ENCODE measurements at regions not wholly inside any gene's neighbourhood (a gene's known extent, or its start where the extent isn't known, plus 50 kb on each side); places are given as distances from the start of the nearest gene placed in this dataset.

GRCh38 chr10:10826125-10826524 is 191.5 kb upstream of the CELF2 start:
- no peak for DNase-seq

GRCh38 chr10:10828623-10829022 is 189.0 kb upstream of the CELF2 start:
- no peak for DNase-seq

GRCh38 chr10:10829576-10829975 is 188.1 kb upstream of the CELF2 start:
- DNase-seq: no peak

- no peak for DNase-seq
Measured at GRCh38 chr10:10830293-10830986, 187.2 kb upstream of the CELF2 start.

- no peak for DNase-seq
Measured at GRCh38 chr10:10831085-10831484, 186.6 kb upstream of the CELF2 start.

- DNase-seq: no peak
Measured at GRCh38 chr10:10833955-10834354, 183.7 kb upstream of the CELF2 start.

- DNase-seq: no peak
Measured at GRCh38 chr10:10844251-10844650, 173.4 kb upstream of the CELF2 start.

GRCh38 chr10:10845185-10845584 is 172.5 kb upstream of the CELF2 start:
- DNase-seq: no peak

GRCh38 chr10:10845826-10846503 is 171.7 kb upstream of the CELF2 start:
- DNase-seq: no peak

- no peak for DNase-seq
Measured at GRCh38 chr10:10846504-10846900, 171.2 kb upstream of the CELF2 start.

- DNase-seq: no peak
Measured at GRCh38 chr10:10847387-10847786, 170.3 kb upstream of the CELF2 start.

GRCh38 chr10:10848488-10849111 is 169.1 kb upstream of the CELF2 start:
- DNase-seq: no peak

GRCh38 chr10:10849306-10849705 is 168.4 kb upstream of the CELF2 start:
- DNase-seq: no peak

- no peak for DNase-seq
Measured at GRCh38 chr10:10850214-10850613, 167.5 kb upstream of the CELF2 start.

- no peak for DNase-seq
Measured at GRCh38 chr10:10852464-10852863, 165.2 kb upstream of the CELF2 start.

GRCh38 chr10:10853954-10854353 is 163.7 kb upstream of the CELF2 start:
- DNase-seq: no peak

- no peak for DNase-seq
Measured at GRCh38 chr10:10854725-10855124, 162.9 kb upstream of the CELF2 start.

- no peak for DNase-seq
Measured at GRCh38 chr10:10855151-10855581, 162.5 kb upstream of the CELF2 start.

- no peak for DNase-seq
Measured at GRCh38 chr10:10860455-10860976, 157.2 kb upstream of the CELF2 start.

- no peak for DNase-seq
Measured at GRCh38 chr10:10865303-10865702, 152.4 kb upstream of the CELF2 start.

- no peak for DNase-seq
Measured at GRCh38 chr10:10865913-10866312, 151.8 kb upstream of the CELF2 start.

- DNase-seq: no peak
Measured at GRCh38 chr10:10869592-10869991, 148.1 kb upstream of the CELF2 start.

GRCh38 chr10:10870523-10871241 is 147.0 kb upstream of the CELF2 start:
- DNase-seq: no peak

Measured in 8988T (cell line).